Caco-2 (cell line): ENCODE measurements at regions not wholly inside any gene's neighbourhood (a gene's known extent, or its start where the extent isn't known, plus 50 kb on each side); places are given as distances from the start of the nearest gene placed in this dataset.

Experiments
- BruUV-seq: library from RNA; stranded (reverse); fragments of 400-500 nt; replicated peaks from 2 replicates; lab custom pipeline; 2021; lab: Mats Ljungman, UMichigan
- CTCF ChIA-PET: fragments of 300-600 bp; sonication (Branson Sonifier 250); formaldehyde crosslinking; loops from one replicate; lab custom pipeline; 2022; ENCODE audit warnings: antibody characterized with exemption; lab: Charles Lee
- POLR2A ChIA-PET: fragments of 300-600 bp; sonication (Branson Sonifier 250); formaldehyde crosslinking; loops from one replicate; lab custom pipeline; 2022; ENCODE audit warnings: antibody characterized with exemption; lab: Charles Lee
- DNase-seq, 2 experiments: peaks; one replicate each; pipeline versions ENCODE4 v3.0.0 to v3.0.0-alpha.2; 2020 to 2022
- H3K27me3 ChIP-seq: replicated peaks from 2 replicates; pipeline ENCODE4 v1.6.0; 2011; ENCODE audit warnings: low read length; ENCODE audit not compliant: control insufficient read depth, insufficient read depth
- H3K36me3 ChIP-seq: 2 replicates; pipeline ENCODE4 v1.5.1; 2011; ENCODE audit warnings: low read length; ENCODE audit not compliant: control insufficient read depth, insufficient read depth
- H3K4me1 ChIP-seq: fragments of 250-450 bp; sonication (Bioruptor Pico); 2 replicates; pipeline ENCODE4 v1.5.1; 2020; ENCODE audit warnings: mild to moderate bottlenecking
- H3K4me3 ChIP-seq: 2 replicates; pipeline ENCODE4 v1.5.1; 2011; ENCODE audit warnings: low read depth, mild to moderate bottlenecking, control low read depth, low read length
- H3K9me3 ChIP-seq: fragments of 250-450 bp; sonication (Bioruptor Pico); 2 replicates; pipeline ENCODE4 v1.5.1; 2020; ENCODE audit warnings: mild to moderate bottlenecking, moderate library complexity
- H3K27ac Mint-ChIP-seq: one replicate; pipeline ENCODE4 v1.8.0; 2022; ENCODE audit warnings: mixed read lengths; ENCODE audit not compliant: unreplicated experiment
- H3K27me3 Mint-ChIP-seq: one replicate; pipeline ENCODE4 v1.8.0; 2022; ENCODE audit warnings: mixed read lengths; ENCODE audit not compliant: insufficient read depth, unreplicated experiment
- H3K36me3 Mint-ChIP-seq: one replicate; pipeline ENCODE4 v1.8.0; 2022; ENCODE audit warnings: mild to moderate bottlenecking, mixed read lengths; ENCODE audit not compliant: insufficient read depth, unreplicated experiment
- H3K4me1 Mint-ChIP-seq: one replicate; pipeline ENCODE4 v1.8.0; 2022; ENCODE audit warnings: low read depth, mixed read lengths; ENCODE audit not compliant: unreplicated experiment
- H3K4me3 Mint-ChIP-seq: one replicate; pipeline ENCODE4 v1.8.0; 2022; ENCODE audit warnings: mild to moderate bottlenecking, moderate library complexity, mixed read lengths; ENCODE audit not compliant: unreplicated experiment
- H3K9me3 Mint-ChIP-seq: one replicate; pipeline ENCODE4 v1.8.0; 2022; ENCODE audit warnings: mixed read lengths; ENCODE audit not compliant: unreplicated experiment
- intact Hi-C: fragments of 100-400 bp; cut with micrococcal nuclease; formaldehyde crosslinking; loops from one replicate; pipeline ENCODE4 v1.10.0; 2022; ENCODE audit not compliant: unreplicated experiment
- TF ChIP-seq, protein P1 (sequence below), 2 experiments: fragments of 200-600 bp in 1 of 2; IDR thresholded peaks; 1 replicate in 1 of 2; 2 replicates in 1 of 2; pipeline versions ENCODE4 v1.5.1 to v1.8.0; 2011 to 2022; ENCODE audit warnings: antibody characterized with exemption in 1 of 2, control low read depth in 1 of 2, inconsistent platforms in 1 of 2, low read depth in 1 of 2, low read length in 1 of 2, mild to moderate bottlenecking in 1 of 2, moderate library complexity in 1 of 2; ENCODE audit not compliant: insufficient read depth in 1 of 2, severe bottlenecking in 1 of 2, unreplicated experiment in 1 of 2

DNA sequence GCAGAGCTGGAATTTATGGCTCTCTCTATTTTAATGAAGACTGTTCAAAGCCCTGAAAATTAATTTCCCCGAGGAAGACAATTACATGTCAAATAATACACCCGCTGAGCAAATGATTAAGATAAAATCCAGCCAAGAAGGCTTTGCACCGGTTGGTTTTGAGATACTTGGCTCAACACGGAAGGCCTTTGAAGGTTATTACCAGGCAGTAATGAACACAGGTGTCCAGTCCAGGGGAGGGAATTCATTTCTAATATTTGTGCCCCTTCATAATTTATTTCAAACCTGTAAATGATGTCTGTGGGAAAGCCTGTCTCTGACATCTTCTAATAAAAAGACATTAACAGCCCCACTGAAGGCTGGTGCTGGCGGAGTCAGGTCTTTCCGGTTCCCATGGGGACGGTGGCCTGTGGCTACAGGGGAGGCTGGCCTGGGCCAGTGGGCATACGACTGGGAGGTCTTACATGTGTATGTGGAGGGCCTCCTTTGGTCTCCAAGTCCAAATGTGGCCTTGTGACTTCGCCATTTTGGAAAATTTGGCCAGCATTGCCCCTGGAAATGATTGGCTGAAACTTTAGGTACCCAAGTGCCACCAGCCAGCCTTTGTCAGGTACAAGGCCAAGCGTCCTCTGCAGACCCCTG, 49.9 kb upstream of the IQSEC1 start:
- no peak overlapping the region for H3K4me3 ChIP-seq
- Mint-ChIP-seq H3K27me3 (peaks cover 32% of the 10 kb centered on the region), H3K9me3 (no peaks in the 10 kb centered on the region), H3K36me3 (no peaks in the 10 kb centered on the region), H3K4me1 (no peaks in the 10 kb centered on the region), H3K27ac (no peak overlapping the region), H3K4me3 (no peak overlapping the region)
- H3K4me1 ChIP-seq: no peaks in the 10 kb centered on the region
- ChIA-PET POLR2A (no interaction called here), CTCF (no interaction called here)
- peak in 1 of 2 experiments; percentile 6 for DNase-seq
- peaks cover 6% of the 10 kb centered on the region; the same call in 1 of the 2 replicates for H3K9me3 ChIP-seq
- no peaks in the 10 kb centered on the region; the same call in 1 of the 2 replicates for H3K27me3 ChIP-seq
- intact Hi-C loops: no loop called here
- no TSS peak for BruUV-seq
- H3K36me3 ChIP-seq: no peaks in the 10 kb centered on the region
- TF ChIP-seq, protein P1, sequence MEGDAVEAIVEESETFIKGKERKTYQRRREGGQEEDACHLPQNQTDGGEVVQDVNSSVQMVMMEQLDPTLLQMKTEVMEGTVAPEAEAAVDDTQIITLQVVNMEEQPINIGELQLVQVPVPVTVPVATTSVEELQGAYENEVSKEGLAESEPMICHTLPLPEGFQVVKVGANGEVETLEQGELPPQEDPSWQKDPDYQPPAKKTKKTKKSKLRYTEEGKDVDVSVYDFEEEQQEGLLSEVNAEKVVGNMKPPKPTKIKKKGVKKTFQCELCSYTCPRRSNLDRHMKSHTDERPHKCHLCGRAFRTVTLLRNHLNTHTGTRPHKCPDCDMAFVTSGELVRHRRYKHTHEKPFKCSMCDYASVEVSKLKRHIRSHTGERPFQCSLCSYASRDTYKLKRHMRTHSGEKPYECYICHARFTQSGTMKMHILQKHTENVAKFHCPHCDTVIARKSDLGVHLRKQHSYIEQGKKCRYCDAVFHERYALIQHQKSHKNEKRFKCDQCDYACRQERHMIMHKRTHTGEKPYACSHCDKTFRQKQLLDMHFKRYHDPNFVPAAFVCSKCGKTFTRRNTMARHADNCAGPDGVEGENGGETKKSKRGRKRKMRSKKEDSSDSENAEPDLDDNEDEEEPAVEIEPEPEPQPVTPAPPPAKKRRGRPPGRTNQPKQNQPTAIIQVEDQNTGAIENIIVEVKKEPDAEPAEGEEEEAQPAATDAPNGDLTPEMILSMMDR (IDR thresholded peaks at IDR 0.05; ENCODE audit: insufficient read depth in 1 of 2, low read depth in 1 of 2, low read length in 1 of 2, severe bottlenecking in 1 of 2, unreplicated experiment in 1 of 2): no peak
